Uterus (tissue), 3 donors: ENCODE measurements at regions not wholly inside any gene's neighbourhood (a gene's known extent, or its start where the extent isn't known, plus 50 kb on each side); places are given as distances from the start of the nearest gene placed in this dataset.
"Not testable (repeated sequence)": the region's sequence is repeated elsewhere in the genome, so short reads cannot be mapped to it uniquely, and the experiment has no call there.

Experiments
- DNase-seq, 2 donors: peaks; one replicate each; pipeline ENCODE4 v3.0.0-alpha.2; 2019 to 2020
- H3K27ac ChIP-seq, 2 donors: fragments of 200-600 bp; sonication (generic); 1 replicate in 1 of 2; 2 replicates in 1 of 2; pipeline ENCODE4 v1.5.1; 2016 to 2018
- H3K27me3 ChIP-seq, 2 donors: fragments of 200-600 bp; sonication (generic); one replicate each; pipeline ENCODE4 v1.5.1; 2018 to 2019; ENCODE audit warnings: control low read depth in 1 of 2
- H3K36me3 ChIP-seq, 2 donors: fragments of 200-600 bp; sonication (generic); one replicate each; pipeline ENCODE4 v1.5.1; 2019; ENCODE audit warnings: control low read depth in 1 of 2
- H3K4me1 ChIP-seq, 2 donors: fragments of 200-600 bp; sonication (generic); one replicate each; pipeline ENCODE4 v1.5.1; 2018 to 2019; ENCODE audit warnings: control low read depth in 1 of 2
- H3K4me3 ChIP-seq, 2 donors: fragments of 200-600 bp; sonication (generic); 1 replicate in 1 of 2; 2 replicates in 1 of 2; pipeline ENCODE4 v1.5.1; 2018 to 2019; ENCODE audit warnings: mild to moderate bottlenecking in 1 of 2
- H3K9me3 ChIP-seq, 2 donors: fragments of 200-600 bp; sonication (generic); one replicate each; pipeline ENCODE4 v1.5.1; 2019; ENCODE audit warnings: control low read depth in 1 of 2
- POLR2A ChIP-seq, 2 donors: fragments of 450-650 bp; IDR thresholded peaks; one replicate each; pipeline ENCODE4 v1.6.1; 2016; ENCODE audit warnings: antibody characterized with exemption in 2 of 2, mild to moderate bottlenecking in 1 of 2, moderate library complexity in 1 of 2
- intact Hi-C: fragments of 100-400 bp; cut with DNase I; formaldehyde crosslinking; loops from one replicate; pipeline ENCODE4 v1.15.1; 2023; ENCODE audit warnings: low total_unique reads
- TF ChIP-seq, protein P1 (sequence below), 4 experiments: fragments of 200-600 bp in 2 of 4; fragments of 450-650 bp in 2 of 4; sonication (generic) in 2 of 4; IDR thresholded peaks; one replicate each; pipeline ENCODE4 v1.5.1; 2016 to 2019; ENCODE audit warnings: antibody characterized with exemption in 4 of 4, mild to moderate bottlenecking in 2 of 4, moderate library complexity in 1 of 4
- donor health status: DM: yes; HTN: yes; CAD: no.

DNA sequence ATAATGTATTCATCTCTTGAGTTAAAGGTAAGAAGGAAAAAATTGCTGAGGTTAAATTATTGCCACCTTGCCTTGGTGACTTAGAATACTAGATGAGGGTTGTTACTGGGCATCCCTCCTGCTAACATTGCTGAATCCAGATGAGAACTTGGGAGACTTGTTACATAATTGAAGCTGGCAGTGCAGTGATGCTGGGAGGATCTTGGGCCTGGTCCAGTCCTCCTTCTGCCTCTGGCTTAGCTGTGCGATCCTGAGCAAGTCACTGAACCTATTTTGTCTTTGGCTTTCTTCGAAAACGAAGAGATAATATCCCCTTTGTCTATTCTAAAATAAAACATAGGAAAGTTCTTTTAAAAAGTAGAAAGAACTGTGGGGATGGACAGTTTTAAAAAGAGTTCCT is 244.9 kb upstream of the NRIP1 start:
- Histone ChIP-seq H3K27ac (no peak overlapping the region), H3K9me3 (no peaks in the 10 kb centered on the region), H3K27me3 (no peaks in the 10 kb centered on the region), H3K4me1 (no peaks in the 10 kb centered on the region), H3K36me3 (no peaks in the 10 kb centered on the region), H3K4me3 (no peak overlapping the region)
- DNase-seq, result peak in 1 of 2 donors; percentile 70
- TF ChIP-seq, protein P1, sequence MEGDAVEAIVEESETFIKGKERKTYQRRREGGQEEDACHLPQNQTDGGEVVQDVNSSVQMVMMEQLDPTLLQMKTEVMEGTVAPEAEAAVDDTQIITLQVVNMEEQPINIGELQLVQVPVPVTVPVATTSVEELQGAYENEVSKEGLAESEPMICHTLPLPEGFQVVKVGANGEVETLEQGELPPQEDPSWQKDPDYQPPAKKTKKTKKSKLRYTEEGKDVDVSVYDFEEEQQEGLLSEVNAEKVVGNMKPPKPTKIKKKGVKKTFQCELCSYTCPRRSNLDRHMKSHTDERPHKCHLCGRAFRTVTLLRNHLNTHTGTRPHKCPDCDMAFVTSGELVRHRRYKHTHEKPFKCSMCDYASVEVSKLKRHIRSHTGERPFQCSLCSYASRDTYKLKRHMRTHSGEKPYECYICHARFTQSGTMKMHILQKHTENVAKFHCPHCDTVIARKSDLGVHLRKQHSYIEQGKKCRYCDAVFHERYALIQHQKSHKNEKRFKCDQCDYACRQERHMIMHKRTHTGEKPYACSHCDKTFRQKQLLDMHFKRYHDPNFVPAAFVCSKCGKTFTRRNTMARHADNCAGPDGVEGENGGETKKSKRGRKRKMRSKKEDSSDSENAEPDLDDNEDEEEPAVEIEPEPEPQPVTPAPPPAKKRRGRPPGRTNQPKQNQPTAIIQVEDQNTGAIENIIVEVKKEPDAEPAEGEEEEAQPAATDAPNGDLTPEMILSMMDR (IDR thresholded peaks at IDR 0.05), result no peak
- intact Hi-C loops, result no loop called here

DNA sequence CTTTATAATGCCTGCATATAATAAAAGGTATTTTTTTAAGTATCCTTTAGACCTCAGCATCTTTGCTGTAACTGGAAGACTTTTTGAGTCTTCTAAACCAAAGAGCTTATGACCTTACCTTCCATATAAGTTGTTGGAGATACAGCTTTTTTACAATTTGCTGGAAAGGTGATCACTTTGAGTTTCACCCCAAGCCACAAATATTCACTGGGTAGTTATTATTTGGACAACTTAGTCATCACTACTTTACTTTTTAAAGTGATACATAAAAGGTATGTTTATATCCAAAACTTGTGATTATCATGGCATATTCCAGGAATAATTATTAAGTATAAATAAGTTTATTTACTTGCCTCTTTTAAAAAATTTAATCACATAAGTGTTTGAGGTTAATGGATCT is 246.7 kb upstream of the NRIP1 start:
- Histone ChIP-seq H3K4me3 (no peak overlapping the region), H3K9me3 (no peaks in the 10 kb centered on the region), H3K27me3 (no peaks in the 10 kb centered on the region), H3K27ac (no peak overlapping the region), H3K4me1 (no peaks in the 10 kb centered on the region), H3K36me3 (no peaks in the 10 kb centered on the region)
- intact Hi-C loops, result no loop called here
- TF ChIP-seq, protein P1 (IDR thresholded peaks at IDR 0.05), result no peak
- no peak for TF ChIP-seq POLR2A (IDR thresholded peaks at IDR 0.05)
- DNase-seq, result no peak

DNA sequence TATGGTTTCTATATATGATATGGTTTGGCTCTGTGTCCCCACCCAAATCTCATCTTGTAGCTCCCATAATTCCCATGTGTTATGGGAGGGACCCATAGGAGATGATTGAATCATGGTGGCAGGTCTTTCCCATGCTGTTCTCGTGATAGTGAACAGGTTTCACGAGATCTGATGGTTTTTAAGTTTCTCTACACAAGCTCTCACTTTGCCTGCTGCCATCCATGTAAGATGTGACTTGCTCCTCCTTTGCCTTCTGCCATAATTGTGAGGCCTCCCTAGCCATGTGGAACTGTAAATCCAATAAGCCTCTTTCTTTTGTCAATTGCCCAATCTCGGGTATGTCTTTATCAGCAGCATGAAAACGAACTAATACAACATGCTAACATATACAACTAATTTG is 252.2 kb upstream of the NRIP1 start:
- intact Hi-C loops, H3K9me3 ChIP-seq, H3K4me1 ChIP-seq, DNase-seq, H3K27me3 ChIP-seq, H3K27ac ChIP-seq, H3K4me3 ChIP-seq, H3K36me3 ChIP-seq: not testable (repeated sequence)

DNA sequence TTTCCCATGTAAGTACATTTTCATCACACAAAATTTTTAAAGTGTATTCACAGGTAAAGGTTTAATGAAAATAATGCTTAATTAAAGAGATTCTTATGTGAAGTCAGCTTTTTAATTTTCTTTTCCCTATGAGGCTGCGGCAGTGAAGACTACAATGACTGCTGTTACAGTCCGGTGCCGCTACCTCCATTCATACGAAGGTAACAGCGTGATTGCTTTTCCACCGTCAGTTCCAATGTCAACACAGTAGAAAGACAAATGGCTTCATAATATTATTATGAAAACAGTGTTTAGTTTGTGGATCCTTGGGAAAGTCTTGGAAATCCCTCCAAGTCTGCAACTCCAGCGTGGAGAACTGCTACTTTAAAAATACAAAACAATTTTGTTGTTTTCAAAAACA is 254.9 kb upstream of the NRIP1 start:
- H3K27ac ChIP-seq, result no peak overlapping the region
- no peaks in the 10 kb centered on the region for H3K9me3 ChIP-seq
- H3K4me1 ChIP-seq, result no peaks in the 10 kb centered on the region
- intact Hi-C loops, result no loop called here
- no peaks in the 10 kb centered on the region for H3K27me3 ChIP-seq
- H3K36me3 ChIP-seq, result no peaks in the 10 kb centered on the region
- TF ChIP-seq POLR2A (IDR thresholded peaks at IDR 0.05), result no peak
- TF ChIP-seq, protein P1 (IDR thresholded peaks at IDR 0.05), result no peak
- no peak for DNase-seq
- no peak overlapping the region for H3K4me3 ChIP-seq

DNA sequence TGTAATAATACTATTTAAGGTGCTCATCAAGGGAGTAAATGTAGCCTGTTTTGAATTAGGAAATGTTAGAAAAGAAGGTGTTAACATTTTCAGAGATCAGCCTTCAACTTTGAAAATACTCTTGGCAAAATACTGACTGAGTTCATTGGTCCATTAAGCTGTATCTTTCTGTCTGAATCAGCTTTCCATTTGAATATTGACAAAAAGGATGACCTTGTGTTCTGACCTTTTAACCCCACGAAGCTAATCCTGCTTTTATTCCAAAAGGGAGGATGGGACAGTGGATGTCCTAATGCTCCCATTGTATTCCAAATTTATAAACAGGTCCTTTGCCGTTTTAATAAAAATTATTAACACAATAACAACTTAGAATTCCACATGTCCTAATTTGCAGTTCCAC is 259.7 kb upstream of the NRIP1 start:
- Histone ChIP-seq H3K36me3 (no peaks in the 10 kb centered on the region), H3K4me1 (no peaks in the 10 kb centered on the region), H3K27ac (no peak overlapping the region), H3K9me3 (no peaks in the 10 kb centered on the region), H3K4me3 (no peak overlapping the region), H3K27me3 (no peaks in the 10 kb centered on the region)
- TF ChIP-seq, protein P1 (IDR thresholded peaks at IDR 0.05), result no peak
- no peak for TF ChIP-seq POLR2A (IDR thresholded peaks at IDR 0.05)
- no peak for DNase-seq
- intact Hi-C loops, result no loop called here
